Spinal cord (tissue), 9 donors: ENCODE measurements at regions not wholly inside any gene's neighbourhood (a gene's known extent, or its start where the extent isn't known, plus 50 kb on each side); places are given as distances from the start of the nearest gene placed in this dataset.

Experiments used
- DNase-seq, 6 donors: peaks; one replicate each; pipeline versions ENCODE4 v3.0.0 to v3.0.0-alpha.2; 2013 to 2015; ENCODE audit warnings: low spot score in 6 of 6, low read depth in 4 of 6
- H3K27ac ChIP-seq: one replicate; pipeline ENCODE4 v1.5.1; 2013; ENCODE audit warnings: low read depth, low read length, control low read depth
- H3K27me3 ChIP-seq: one replicate; pipeline ENCODE4 v1.6.1; 2013; ENCODE audit warnings: low read length; ENCODE audit not compliant: control insufficient read depth, insufficient read depth
- H3K36me3 ChIP-seq: one replicate; pipeline ENCODE4 v1.6.1; 2013; ENCODE audit warnings: low read length; ENCODE audit not compliant: control insufficient read depth, insufficient read depth
- H3K4me1 ChIP-seq: one replicate; pipeline ENCODE4 v1.6.1; 2013; ENCODE audit warnings: low read length; ENCODE audit not compliant: control insufficient read depth, insufficient read depth
- H3K4me3 ChIP-seq: one replicate; pipeline ENCODE4 v1.5.1; 2013; ENCODE audit warnings: low read depth, low read length, control low read depth
- H3K9me3 ChIP-seq: one replicate; pipeline ENCODE4 v1.6.1; 2013; ENCODE audit warnings: low read length; ENCODE audit not compliant: control insufficient read depth, insufficient read depth
- WGBS: methylation state at CpG from one replicate; pipeline ENCODE4 v1.1.5; 2013; ENCODE audit warnings: missing lambda C conversion rate; ENCODE audit not compliant: insufficient coverage; 5-methylcytosine and 5-hydroxymethylcytosine counted together
- donor health status: healthy.

- Histone ChIP-seq H3K36me3 (no peaks in the 10 kb centered on the region), H3K27me3 (no peaks in the 10 kb centered on the region), H3K27ac (no peak overlapping the region), H3K4me3 (no peak overlapping the region), H3K9me3 (no peaks in the 10 kb centered on the region), H3K4me1 (no peaks in the 10 kb centered on the region)
- DNase-seq: peak in 2 of 6 donors; percentile 29 to 68
- 70% methylated on average over 6 of the region's 10 CpGs for WGBS
Observed at GRCh38 chr10:111221682-111222480, 145.1 kb downstream of the ADRA2A start.

GRCh38 chr10:111222961-111223360, 146.1 kb downstream of the ADRA2A start:
- DNase-seq: peak in 2 of 6 donors; percentile 6 to 67

GRCh38 chr10:111231779-111232178, 154.9 kb downstream of the ADRA2A start:
- Histone ChIP-seq H3K27me3 (no peaks in the 10 kb centered on the region), H3K4me1 (no peaks in the 10 kb centered on the region), H3K9me3 (no peaks in the 10 kb centered on the region), H3K27ac (no peak overlapping the region), H3K4me3 (no peak overlapping the region), H3K36me3 (no peaks in the 10 kb centered on the region)
- DNase-seq: no peak
- 54% methylated on average over 3 of the region's 5 CpGs for WGBS

More at GRCh38 chr10:111222961-111223360, 146.1 kb downstream of the ADRA2A start:
- WGBS: 32% methylated on average over 3 of the region's 4 CpGs
- no peak overlapping the region for H3K4me3 ChIP-seq
- no peak overlapping the region for H3K27ac ChIP-seq
- H3K4me1 ChIP-seq: no peaks in the 10 kb centered on the region
- H3K9me3 ChIP-seq: no peaks in the 10 kb centered on the region
- no peaks in the 10 kb centered on the region for H3K36me3 ChIP-seq
- H3K27me3 ChIP-seq: no peaks in the 10 kb centered on the region

GRCh38 chr10:111233439-111233838, 156.6 kb downstream of the ADRA2A start:
- H3K27me3 ChIP-seq: no peaks in the 10 kb centered on the region
- DNase-seq: no peak
- H3K27ac ChIP-seq: no peak overlapping the region

GRCh38 chr10:111234234-111234913, 157.5 kb downstream of the ADRA2A start:
- Histone ChIP-seq H3K9me3 (no peaks in the 10 kb centered on the region), H3K4me3 (no peak overlapping the region), H3K36me3 (no peaks in the 10 kb centered on the region), H3K27me3 (no peaks in the 10 kb centered on the region), H3K4me1 (no peaks in the 10 kb centered on the region), H3K27ac (no peak overlapping the region)
- WGBS: 29% methylated on average over 1 of the region's 5 CpGs
- peak in 2 of 6 donors; percentile 9 to 52 for DNase-seq

More at GRCh38 chr10:111233439-111233838, 156.6 kb downstream of the ADRA2A start:
- Histone ChIP-seq H3K4me1 (no peaks in the 10 kb centered on the region), H3K36me3 (no peaks in the 10 kb centered on the region), H3K4me3 (no peak overlapping the region), H3K9me3 (no peaks in the 10 kb centered on the region)
- 67% methylated on average over 1 of the region's 1 CpG for WGBS

- Histone ChIP-seq H3K27me3 (no peaks in the 10 kb centered on the region), H3K4me3 (no peak overlapping the region), H3K36me3 (no peaks in the 10 kb centered on the region), H3K9me3 (no peaks in the 10 kb centered on the region), H3K4me1 (no peaks in the 10 kb centered on the region), H3K27ac (no peak overlapping the region)
- DNase-seq: peak in 1 of 6 donors; percentile 4
- 50% methylated on average over 2 of the region's 2 CpGs for WGBS
Observed at GRCh38 chr10:111234914-111235302, 158.1 kb downstream of the ADRA2A start.

- H3K36me3 ChIP-seq: no peaks in the 10 kb centered on the region
- H3K9me3 ChIP-seq: no peaks in the 10 kb centered on the region
- no peak overlapping the region for H3K4me3 ChIP-seq
- DNase-seq: no peak
- H3K27ac ChIP-seq: no peak overlapping the region
- H3K4me1 ChIP-seq: no peaks in the 10 kb centered on the region
- no peaks in the 10 kb centered on the region for H3K27me3 ChIP-seq
- 100% methylated on average over 1 of the region's 1 CpG for WGBS
Observed at GRCh38 chr10:111240348-111240747, 163.5 kb downstream of the ADRA2A start.

GRCh38 chr10:111243126-111243525, 166.3 kb downstream of the ADRA2A start:
- no peak for DNase-seq
- no peaks in the 10 kb centered on the region for H3K9me3 ChIP-seq
- H3K36me3 ChIP-seq: no peaks in the 10 kb centered on the region
- no peaks in the 10 kb centered on the region for H3K27me3 ChIP-seq
- 65% methylated on average over 3 of the region's 3 CpGs for WGBS
- H3K4me1 ChIP-seq: no peaks in the 10 kb centered on the region
- no peak overlapping the region for H3K27ac ChIP-seq
- no peak overlapping the region for H3K4me3 ChIP-seq

GRCh38 chr10:111246136-111246535, 169.3 kb downstream of the ADRA2A start:
- H3K4me1 ChIP-seq: no peaks in the 10 kb centered on the region
- no peak overlapping the region for H3K4me3 ChIP-seq
- H3K9me3 ChIP-seq: peaks cover under 1% of the 10 kb centered on the region
- no peak overlapping the region for H3K27ac ChIP-seq
- WGBS: 50% methylated on average over 7 of the region's 7 CpGs
- H3K36me3 ChIP-seq: no peaks in the 10 kb centered on the region
- H3K27me3 ChIP-seq: no peaks in the 10 kb centered on the region
- peak in 1 of 6 donors; percentile 56 for DNase-seq
